Activated CD4-positive, alpha-beta memory T cell treated with anti-CD3 and anti-CD28 coated beads, Interleukin-2, amount 10 ng/mL, durations not matched to agents 7 days and 5 days (primary cell): ENCODE measurements at regions not wholly inside any gene's neighbourhood (a gene's known extent, or its start where the extent isn't known, plus 50 kb on each side); places are given as distances from the start of the nearest gene placed in this dataset.

ENCODE experiments used
- CTCF ChIA-PET: fragments of 350-600 bp; sonication (Branson Sonifier 250); formaldehyde crosslinking; loops from one replicate; lab custom pipeline; 2021; ENCODE audit warnings: antibody characterized with exemption, inconsistent platforms; lab: Charles Lee
- POLR2A ChIA-PET: fragments of 350-600 bp; sonication (Branson Sonifier 250); formaldehyde crosslinking; loops from one replicate; lab custom pipeline; 2021; ENCODE audit warnings: antibody characterized with exemption; lab: Charles Lee
- DNase-seq: peaks from one replicate; pipeline ENCODE4 v3.0.0-alpha.2; 2020
- H3K27ac Mint-ChIP-seq: one replicate; pipeline ENCODE4 v1.8.0; 2021; ENCODE audit warnings: mild to moderate bottlenecking, mixed read lengths
- H3K27me3 Mint-ChIP-seq: one replicate; pipeline ENCODE4 v1.8.0; 2021; ENCODE audit warnings: mixed read lengths
- H3K36me3 Mint-ChIP-seq: one replicate; pipeline ENCODE4 v1.8.0; 2021; ENCODE audit warnings: low read depth, mixed read lengths
- H3K4me1 Mint-ChIP-seq: one replicate; pipeline ENCODE4 v1.8.0; 2021; ENCODE audit warnings: mixed read lengths
- H3K4me3 Mint-ChIP-seq: one replicate; pipeline ENCODE4 v1.8.0; 2021; ENCODE audit warnings: mild to moderate bottlenecking, mixed read lengths
- H3K9me3 Mint-ChIP-seq: one replicate; pipeline ENCODE4 v1.8.0; 2021; ENCODE audit warnings: mixed read lengths

DNA sequence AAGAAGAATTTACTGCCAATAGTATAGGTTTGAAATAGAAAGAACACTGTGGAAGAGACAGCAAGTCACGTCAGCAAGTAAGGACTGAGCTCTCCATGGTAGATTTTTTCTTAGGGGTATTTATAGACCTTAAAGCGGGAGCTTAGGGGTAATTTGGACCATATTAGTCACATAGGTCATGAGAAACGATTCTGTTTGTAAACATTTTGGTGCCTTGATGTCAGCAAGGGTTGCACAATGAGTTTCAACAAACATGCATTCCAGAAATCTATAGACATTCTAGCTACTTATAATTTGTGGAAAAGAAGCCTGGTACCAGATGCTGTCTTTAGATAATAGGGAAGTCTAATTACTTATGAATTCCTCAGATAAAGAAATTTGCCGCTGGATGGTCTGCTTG, 624.7 kb downstream of the TDRD15 start:
- H3K4me1 Mint-ChIP-seq: no peaks in the 10 kb centered on the region
- DNase-seq: no peak
- no peak overlapping the region for H3K4me3 Mint-ChIP-seq
- peaks cover 11% of the 10 kb centered on the region for H3K9me3 Mint-ChIP-seq
- H3K27me3 Mint-ChIP-seq: no peaks in the 10 kb centered on the region
- POLR2A ChIA-PET: no interaction called here
- H3K27ac Mint-ChIP-seq: no peak overlapping the region
- CTCF ChIA-PET: no interaction called here
- H3K36me3 Mint-ChIP-seq: no peaks in the 10 kb centered on the region

DNA sequence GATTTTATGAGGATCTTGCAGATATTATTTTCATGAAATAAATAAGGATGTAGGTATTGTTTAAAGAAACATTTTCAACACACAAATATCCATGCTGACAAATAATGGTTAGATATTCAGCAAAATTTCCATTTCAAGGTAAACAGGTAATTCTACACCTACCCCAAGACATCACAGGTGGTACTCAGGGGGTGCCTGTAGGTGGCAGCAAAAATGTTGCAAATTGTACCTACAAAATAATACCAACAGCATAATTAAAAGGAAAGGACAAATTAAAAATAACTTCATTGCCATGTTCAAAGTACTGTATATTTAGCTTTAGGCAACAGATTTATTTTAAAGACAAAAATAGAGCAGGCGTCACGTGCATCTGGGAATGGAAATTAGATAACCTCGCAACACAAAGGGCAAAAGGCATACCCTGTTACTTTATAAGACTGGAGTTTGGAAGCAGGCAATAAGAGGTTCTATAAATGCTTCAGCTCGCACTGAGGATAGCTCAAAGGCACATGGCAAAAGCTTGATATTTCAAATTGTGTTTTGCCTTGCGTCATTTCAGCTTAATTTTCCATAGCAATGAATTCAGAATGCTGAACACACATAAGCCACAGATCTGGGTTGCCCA, 630.5 kb downstream of the TDRD15 start:
- H3K36me3 Mint-ChIP-seq: no peaks in the 10 kb centered on the region
- H3K27ac Mint-ChIP-seq: no peak overlapping the region
- CTCF ChIA-PET: no interaction called here
- H3K9me3 Mint-ChIP-seq: peaks cover 3% of the 10 kb centered on the region
- DNase-seq: no peak
- no peak overlapping the region for H3K4me3 Mint-ChIP-seq
- H3K27me3 Mint-ChIP-seq: no peaks in the 10 kb centered on the region
- no peaks in the 10 kb centered on the region for H3K4me1 Mint-ChIP-seq
- POLR2A ChIA-PET: no interaction called here

DNA sequence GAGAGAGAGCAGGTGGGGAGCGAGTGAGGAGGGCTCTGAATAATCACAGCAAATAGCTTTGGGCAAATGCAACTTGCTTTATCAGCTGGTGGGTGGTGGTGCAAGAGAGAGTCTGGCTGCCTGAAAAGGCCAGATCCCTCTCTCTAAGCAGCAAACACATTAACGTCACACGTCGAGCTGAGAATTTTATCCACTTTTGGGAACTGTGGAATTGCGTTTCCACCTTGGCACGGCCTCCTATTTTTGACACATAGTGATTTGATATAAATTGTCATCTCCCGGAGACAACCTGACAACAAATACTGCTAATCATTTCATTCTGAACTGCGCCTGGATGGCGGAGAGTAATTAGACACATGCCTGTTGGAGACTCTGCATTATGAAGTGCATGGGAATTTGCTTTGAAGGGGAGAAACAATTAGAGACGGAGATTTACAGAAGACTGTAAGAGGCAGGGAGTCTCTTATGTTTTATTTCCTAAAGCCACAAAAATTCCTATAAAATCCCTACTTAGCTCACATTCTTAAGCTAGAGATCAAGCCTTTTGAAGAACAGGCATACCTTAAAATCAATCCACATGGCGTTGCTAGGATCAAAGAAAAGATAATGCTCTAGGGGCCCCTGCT, 634.1 kb downstream of the TDRD15 start:
- no peak for DNase-seq
- ChIA-PET CTCF (no interaction called here), POLR2A (no interaction called here)
- Mint-ChIP-seq H3K36me3 (no peaks in the 10 kb centered on the region), H3K27me3 (no peaks in the 10 kb centered on the region), H3K4me3 (no peak overlapping the region), H3K27ac (no peak overlapping the region), H3K9me3 (peaks cover 12% of the 10 kb centered on the region), H3K4me1 (no peaks in the 10 kb centered on the region)

DNA sequence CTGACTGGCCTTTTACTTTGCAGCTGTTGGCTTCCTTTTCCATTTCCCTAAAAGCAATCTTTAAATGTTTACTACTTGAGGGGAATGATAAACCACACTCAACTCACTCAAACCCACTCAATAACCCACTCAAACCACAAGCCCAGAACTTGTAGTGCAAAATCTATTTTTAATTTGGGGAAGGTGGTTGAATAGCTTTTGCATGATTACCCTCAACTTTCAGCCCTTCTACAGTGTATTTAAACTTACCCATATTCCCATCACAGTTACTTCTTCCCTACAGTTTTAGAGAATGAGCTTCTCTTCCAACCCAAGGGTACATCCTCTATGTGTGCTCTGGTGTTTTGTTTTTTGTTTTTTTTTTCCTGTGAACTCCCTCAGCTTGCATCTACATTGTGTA, 636.1 kb downstream of the TDRD15 start:
- Mint-ChIP-seq H3K4me3 (no peak overlapping the region), H3K27ac (no peak overlapping the region), H3K9me3 (peaks cover 13% of the 10 kb centered on the region), H3K27me3 (no peaks in the 10 kb centered on the region), H3K4me1 (no peaks in the 10 kb centered on the region), H3K36me3 (no peaks in the 10 kb centered on the region)
- no peak for DNase-seq
- CTCF ChIA-PET: no interaction called here
- POLR2A ChIA-PET: no interaction called here

DNA sequence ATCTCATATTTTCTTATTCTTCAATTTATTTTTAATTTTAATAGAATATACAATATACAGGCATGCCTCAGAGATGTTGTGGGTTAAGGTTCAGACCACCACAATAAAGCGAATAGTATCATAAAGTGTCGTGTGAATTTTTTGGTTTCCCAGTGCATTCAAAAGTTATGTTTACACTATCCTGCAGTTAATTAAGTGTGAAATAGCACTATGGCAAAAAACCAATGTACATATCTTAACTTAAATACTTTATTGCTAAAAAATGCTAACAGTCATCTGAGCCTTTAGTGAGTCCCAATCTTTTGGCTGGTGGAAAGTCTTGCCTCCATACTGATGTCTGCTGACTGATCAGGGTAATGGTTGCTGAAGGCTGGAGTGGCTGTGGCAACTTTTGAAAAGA, 637.6 kb downstream of the TDRD15 start:
- CTCF ChIA-PET: no interaction called here
- POLR2A ChIA-PET: no interaction called here
- H3K27ac Mint-ChIP-seq: no peak overlapping the region
- peaks cover 13% of the 10 kb centered on the region for H3K9me3 Mint-ChIP-seq
- no peaks in the 10 kb centered on the region for H3K27me3 Mint-ChIP-seq
- no peak overlapping the region for H3K4me3 Mint-ChIP-seq
- H3K4me1 Mint-ChIP-seq: no peaks in the 10 kb centered on the region
- DNase-seq: no peak
- H3K36me3 Mint-ChIP-seq: no peaks in the 10 kb centered on the region

DNA sequence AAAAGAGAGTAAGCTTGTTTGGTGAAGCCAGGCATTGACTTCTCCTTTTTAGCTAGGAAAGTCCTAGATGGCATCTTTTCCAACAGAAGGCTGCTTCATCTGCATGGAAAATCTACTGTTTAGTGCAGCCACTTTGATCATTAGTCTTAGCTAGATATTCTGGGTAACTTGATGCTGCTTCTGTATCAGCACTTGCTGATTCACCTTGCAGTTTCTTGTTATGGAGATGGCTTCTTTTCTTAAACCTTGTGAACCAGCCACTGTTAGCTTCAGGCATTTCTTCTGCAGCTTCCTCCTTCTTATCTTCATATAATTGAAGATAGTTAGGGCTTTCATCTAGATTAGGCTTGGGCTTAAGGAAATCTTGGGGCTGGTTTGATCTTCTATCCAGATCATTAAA, 639.7 kb downstream of the TDRD15 start:
- ChIA-PET CTCF (no interaction called here), POLR2A (no interaction called here)
- H3K36me3 Mint-ChIP-seq: no peaks in the 10 kb centered on the region
- no peaks in the 10 kb centered on the region for H3K4me1 Mint-ChIP-seq
- H3K4me3 Mint-ChIP-seq: no peak overlapping the region
- H3K27ac Mint-ChIP-seq: no peak overlapping the region
- peaks cover 13% of the 10 kb centered on the region for H3K9me3 Mint-ChIP-seq
- no peaks in the 10 kb centered on the region for H3K27me3 Mint-ChIP-seq
- no peak for DNase-seq

DNA sequence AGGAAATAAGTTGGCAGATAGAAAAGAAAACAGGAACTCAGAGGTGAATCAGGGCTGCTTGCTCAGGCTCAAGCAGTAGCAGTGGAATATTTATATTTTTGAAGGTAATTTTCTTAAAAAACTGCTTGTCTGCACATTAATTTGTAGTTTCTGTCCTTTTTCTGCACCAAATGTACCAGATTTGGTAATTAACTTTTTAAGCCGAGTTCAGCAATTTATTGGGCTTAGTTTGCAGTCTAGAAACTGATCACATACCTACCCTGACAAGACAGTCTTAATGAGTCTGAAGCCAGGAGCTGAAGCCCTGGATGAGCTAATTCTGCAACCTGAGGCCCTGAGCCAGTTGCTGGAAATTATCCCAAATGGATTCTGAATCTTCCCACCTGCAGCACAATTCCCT, 647.0 kb downstream of the TDRD15 start:
- POLR2A ChIA-PET: no interaction called here

DNA sequence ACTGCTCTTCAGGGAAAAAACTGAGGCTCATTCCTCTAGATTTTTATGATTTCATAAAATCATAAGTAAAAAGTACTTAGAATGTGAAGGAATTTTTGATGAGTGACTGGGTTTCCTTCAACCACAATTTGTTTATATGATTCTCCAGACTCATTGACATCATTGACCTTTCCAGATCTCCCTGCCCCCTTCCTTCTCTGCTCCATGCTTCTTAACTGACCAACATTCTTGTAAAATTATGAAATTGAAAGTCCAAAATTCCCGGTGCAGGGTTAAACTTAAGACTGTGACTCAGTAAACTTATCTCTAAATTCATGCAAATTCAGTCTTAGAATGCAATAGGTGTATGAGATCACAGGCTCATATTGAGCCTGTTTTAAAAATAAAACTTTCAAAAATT, 648.9 kb downstream of the TDRD15 start:
- ChIA-PET CTCF (no interaction called here), POLR2A (no interaction called here)
- Mint-ChIP-seq H3K27ac (no peak overlapping the region), H3K27me3 (no peaks in the 10 kb centered on the region), H3K9me3 (peaks cover 3% of the 10 kb centered on the region), H3K4me1 (no peaks in the 10 kb centered on the region), H3K36me3 (no peaks in the 10 kb centered on the region), H3K4me3 (no peak overlapping the region)
- no peak for DNase-seq

More for the DNA sequence above, 647.0 kb downstream of the TDRD15 start:
- H3K4me3 Mint-ChIP-seq: no peak overlapping the region
- CTCF ChIA-PET: no interaction called here
- no peaks in the 10 kb centered on the region for H3K4me1 Mint-ChIP-seq
- no peaks in the 10 kb centered on the region for H3K36me3 Mint-ChIP-seq
- H3K27ac Mint-ChIP-seq: no peak overlapping the region
- H3K27me3 Mint-ChIP-seq: no peaks in the 10 kb centered on the region
- no peak for DNase-seq
- H3K9me3 Mint-ChIP-seq: peaks cover 3% of the 10 kb centered on the region

DNA sequence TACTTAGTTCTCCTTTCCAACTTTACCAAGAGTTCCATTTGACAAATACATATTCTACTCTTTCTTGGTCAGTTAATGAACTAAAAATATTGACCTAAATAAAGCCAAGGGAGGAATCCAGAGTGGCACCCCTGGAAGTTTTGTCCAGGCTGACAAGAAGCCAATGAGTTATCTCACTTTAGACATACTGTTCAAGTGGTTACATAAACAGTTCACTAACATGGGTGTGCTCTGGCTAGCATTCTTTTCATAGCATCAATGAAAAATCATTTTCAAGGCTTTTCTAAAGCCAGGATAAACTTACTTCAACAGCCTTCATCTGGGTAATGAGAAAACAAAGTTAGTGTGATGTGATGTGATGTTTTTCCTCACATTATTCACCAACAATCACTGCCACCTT, 649.4 kb downstream of the TDRD15 start:
- peaks cover 3% of the 10 kb centered on the region for H3K9me3 Mint-ChIP-seq
- no peak overlapping the region for H3K27ac Mint-ChIP-seq
- H3K4me3 Mint-ChIP-seq: no peak overlapping the region
- POLR2A ChIA-PET: no interaction called here
- no peaks in the 10 kb centered on the region for H3K27me3 Mint-ChIP-seq
- no peak for DNase-seq
- CTCF ChIA-PET: no interaction called here
- no peaks in the 10 kb centered on the region for H3K36me3 Mint-ChIP-seq
- H3K4me1 Mint-ChIP-seq: no peaks in the 10 kb centered on the region

DNA sequence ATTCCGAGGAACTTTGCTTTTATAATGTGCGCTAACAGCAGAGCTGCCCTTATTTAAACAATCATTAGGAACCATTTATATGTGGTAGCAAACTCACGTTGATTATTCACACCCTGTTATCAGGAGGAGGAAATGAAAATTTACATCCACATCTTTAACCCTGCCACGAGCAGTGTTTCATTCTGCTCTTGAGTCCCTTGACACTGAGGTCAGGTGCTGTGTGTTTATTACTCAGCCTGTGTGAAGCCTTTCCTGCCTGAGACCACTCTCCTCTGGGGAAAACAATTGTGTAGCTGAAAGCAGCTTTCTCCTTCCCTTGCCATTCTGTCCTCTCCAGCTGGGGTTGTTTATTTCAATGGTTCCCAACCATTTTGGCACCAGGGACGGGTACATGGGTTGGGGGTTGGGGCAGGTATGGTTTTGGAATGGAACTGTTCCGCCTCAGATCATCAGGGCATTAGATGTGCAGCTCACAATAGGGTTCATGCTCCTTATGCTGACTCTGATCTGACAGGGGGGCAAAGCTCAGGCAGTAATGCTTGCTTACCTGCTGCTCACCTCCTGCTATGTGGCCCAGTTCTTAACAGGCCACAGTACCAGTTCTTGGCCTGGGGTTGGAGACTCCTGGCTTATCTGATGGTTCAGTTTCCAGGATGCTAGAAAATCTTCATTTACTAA, 651.1 kb downstream of the TDRD15 start:
- ChIA-PET POLR2A (no interaction called here), CTCF (no interaction called here)
- Mint-ChIP-seq H3K9me3 (peaks cover 6% of the 10 kb centered on the region), H3K4me3 (no peak overlapping the region), H3K27ac (no peak overlapping the region), H3K27me3 (no peaks in the 10 kb centered on the region), H3K36me3 (no peaks in the 10 kb centered on the region), H3K4me1 (no peaks in the 10 kb centered on the region)
- DNase-seq: no peak

DNA sequence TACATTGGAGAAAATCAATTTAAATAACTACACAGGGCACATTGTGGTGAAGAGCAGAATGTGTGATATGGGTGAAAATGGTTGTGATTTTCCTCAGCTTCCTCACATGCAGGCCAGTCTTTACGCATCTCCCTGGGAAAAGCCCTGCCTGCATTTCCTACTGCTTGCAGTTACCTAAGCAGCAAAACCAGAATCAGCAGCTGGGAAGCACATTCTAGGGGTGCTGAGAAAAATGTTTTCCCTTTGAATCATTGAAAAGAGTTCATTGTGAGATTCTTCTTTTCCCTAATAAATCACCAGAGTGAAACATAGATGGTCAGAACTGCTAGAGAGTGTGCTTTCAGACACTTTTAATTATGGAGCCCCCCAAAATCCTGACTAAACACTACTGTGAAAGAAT, 656.0 kb downstream of the TDRD15 start:
- H3K36me3 Mint-ChIP-seq: no peaks in the 10 kb centered on the region
- ChIA-PET CTCF (no interaction called here), POLR2A (no interaction called here)
- no peak for DNase-seq
- peaks cover 10% of the 10 kb centered on the region for H3K9me3 Mint-ChIP-seq
- H3K27ac Mint-ChIP-seq: no peak overlapping the region
- H3K27me3 Mint-ChIP-seq: no peaks in the 10 kb centered on the region
- H3K4me1 Mint-ChIP-seq: no peaks in the 10 kb centered on the region
- no peak overlapping the region for H3K4me3 Mint-ChIP-seq

DNA sequence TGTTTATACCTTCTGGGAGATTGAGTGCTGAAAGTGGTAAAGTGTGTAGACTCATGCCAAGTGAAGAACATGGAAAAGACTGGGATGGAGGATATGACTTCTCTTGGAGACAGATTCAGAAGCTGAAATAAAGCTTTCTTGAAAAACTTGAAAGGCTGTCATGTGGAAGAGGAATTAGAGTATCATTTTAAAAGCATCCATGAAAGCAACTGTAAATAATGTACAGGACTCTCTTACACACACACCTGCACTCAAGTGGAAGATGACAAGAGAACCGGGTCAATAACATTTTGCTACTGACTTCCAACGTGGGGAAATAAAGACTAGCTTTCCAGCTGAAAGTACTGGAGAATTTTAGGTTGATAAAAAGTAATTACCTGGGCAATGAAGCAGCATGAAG, 658.2 kb downstream of the TDRD15 start:
- H3K9me3 Mint-ChIP-seq: peaks cover 10% of the 10 kb centered on the region

DNA sequence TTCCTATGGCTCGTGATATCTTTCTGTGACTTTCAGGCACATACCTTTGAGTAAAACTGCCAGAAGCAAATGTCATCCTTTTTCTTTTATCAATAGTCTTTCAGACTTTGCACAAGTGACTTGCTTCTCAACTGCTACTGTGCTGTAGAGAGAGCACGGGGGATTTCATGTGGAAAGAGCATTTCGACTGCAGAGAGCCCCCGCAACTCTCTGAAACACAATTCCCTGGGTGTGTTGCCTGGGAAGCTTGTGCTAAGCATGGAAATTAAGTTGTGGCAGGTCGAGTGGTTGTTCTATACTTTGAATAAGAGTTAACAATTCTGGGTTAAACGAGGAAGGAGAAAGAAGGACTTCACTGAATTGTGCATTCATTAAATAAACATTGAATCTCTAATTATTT, 659.1 kb downstream of the TDRD15 start:
- DNase-seq: no peak
- Mint-ChIP-seq H3K4me1 (no peaks in the 10 kb centered on the region), H3K27ac (no peak overlapping the region), H3K4me3 (no peak overlapping the region), H3K27me3 (no peaks in the 10 kb centered on the region), H3K36me3 (no peaks in the 10 kb centered on the region), H3K9me3 (peaks cover 10% of the 10 kb centered on the region)
- ChIA-PET POLR2A (no interaction called here), CTCF (no interaction called here)

More for the DNA sequence above, 658.2 kb downstream of the TDRD15 start:
- Mint-ChIP-seq H3K4me1 (no peaks in the 10 kb centered on the region), H3K4me3 (no peak overlapping the region), H3K27ac (no peak overlapping the region), H3K27me3 (no peaks in the 10 kb centered on the region), H3K36me3 (no peaks in the 10 kb centered on the region)
- no peak for DNase-seq
- POLR2A ChIA-PET: no interaction called here
- CTCF ChIA-PET: no interaction called here

DNA sequence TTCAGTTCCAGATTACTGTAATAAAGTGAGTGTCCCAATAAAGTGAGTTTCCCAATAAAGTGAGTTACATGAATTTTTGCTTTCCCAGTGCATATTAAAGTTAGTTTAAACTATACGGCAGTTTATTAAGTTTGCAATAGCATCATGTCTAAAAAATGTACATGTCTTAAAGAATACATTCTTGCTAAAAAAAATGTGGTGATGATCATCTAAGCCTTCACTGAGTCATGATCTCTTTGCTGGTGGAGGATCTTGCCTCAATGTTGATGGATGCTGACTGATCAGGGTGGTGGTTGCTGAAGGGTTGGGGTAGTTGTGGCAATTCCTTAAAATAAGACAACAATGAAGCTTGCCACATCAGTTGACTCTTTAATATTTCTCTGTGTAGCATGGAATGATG, 664.2 kb downstream of the TDRD15 start:
- POLR2A ChIA-PET: no interaction called here
- H3K27me3 Mint-ChIP-seq: no peaks in the 10 kb centered on the region
- CTCF ChIA-PET: no interaction called here
- DNase-seq: no peak
- H3K4me1 Mint-ChIP-seq: no peaks in the 10 kb centered on the region
- no peak overlapping the region for H3K4me3 Mint-ChIP-seq
- H3K9me3 Mint-ChIP-seq: peaks cover 4% of the 10 kb centered on the region
- no peak overlapping the region for H3K27ac Mint-ChIP-seq
- no peaks in the 10 kb centered on the region for H3K36me3 Mint-ChIP-seq
